ENCODE measurements at regions not wholly inside any gene's neighbourhood (a gene's known extent, or its start where the extent isn't known, plus 50 kb on each side); places are given as distances from the start of the nearest gene placed in this dataset.

- Histone ChIP-seq H3K4me3 (no peak overlapping the region), H3K4me1 (ENCODE audit: control insufficient read depth in 1 of 2, low read depth in 2 of 2) (no peaks in the 10 kb centered on the region), H3K36me3 (no peaks in the 10 kb centered on the region), H3K9me3 (no peaks in the 10 kb centered on the region), H3K27me3 (replicated peaks; ENCODE audit: insufficient read depth) (no peaks in the 10 kb centered on the region), H3K27ac (no peak overlapping the region)
- ATAC-seq (ENCODE audit: insufficient number of reproducible peaks, low FRiP score, low read depth), result no peak
- no peak for DNase-seq (ENCODE audit: low spot score)
- TF ChIP-seq CTCF (IDR thresholded peaks at IDR 0.05), result no peak
These were observed 260.6 kb upstream of the BMP2 start for GRCh38 chr20:6506906-6507305.

- ATAC-seq (ENCODE audit: insufficient number of reproducible peaks, low FRiP score, low read depth) (no peak), DNase-seq (ENCODE audit: low spot score) (no peak)
- H3K9me3 ChIP-seq, result no peaks in the 10 kb centered on the region
- H3K27me3 ChIP-seq (replicated peaks; ENCODE audit: insufficient read depth), result no peaks in the 10 kb centered on the region
- H3K4me3 ChIP-seq, result no peak overlapping the region
- TF ChIP-seq CTCF (IDR thresholded peaks at IDR 0.05), result no peak
- H3K27ac ChIP-seq, result no peak overlapping the region
- no peaks in the 10 kb centered on the region for H3K36me3 ChIP-seq
- no peaks in the 10 kb centered on the region for H3K4me1 ChIP-seq (ENCODE audit: control insufficient read depth in 1 of 2, low read depth in 2 of 2)
These were observed 262.7 kb upstream of the BMP2 start for GRCh38 chr20:6504826-6505225.

- Histone ChIP-seq H3K36me3 (no peaks in the 10 kb centered on the region), H3K4me1 (ENCODE audit: control insufficient read depth in 1 of 2, low read depth in 2 of 2) (no peaks in the 10 kb centered on the region), H3K27me3 (replicated peaks; ENCODE audit: insufficient read depth) (no peaks in the 10 kb centered on the region), H3K9me3 (no peaks in the 10 kb centered on the region), H3K27ac (no peak overlapping the region), H3K4me3 (no peak overlapping the region)
- no peak for TF ChIP-seq CTCF (IDR thresholded peaks at IDR 0.05)
- ATAC-seq (ENCODE audit: insufficient number of reproducible peaks, low FRiP score, low read depth) (no peak), DNase-seq (ENCODE audit: low spot score) (no peak)
These were observed 263.3 kb upstream of the BMP2 start for GRCh38 chr20:6504179-6504578.

- H3K36me3 ChIP-seq, result no peaks in the 10 kb centered on the region
- ATAC-seq (ENCODE audit: insufficient number of reproducible peaks, low FRiP score, low read depth) (no peak), DNase-seq (ENCODE audit: low spot score) (no peak)
These were observed 264.5 kb upstream of the BMP2 start for GRCh38 chr20:6502999-6503398.

GRCh38 chr20:6502219-6502618 is 265.3 kb upstream of the BMP2 start:
- H3K36me3 ChIP-seq, result no peaks in the 10 kb centered on the region
- H3K4me3 ChIP-seq, result no peak overlapping the region
- no peaks in the 10 kb centered on the region for H3K9me3 ChIP-seq
- ATAC-seq (ENCODE audit: insufficient number of reproducible peaks, low FRiP score, low read depth) (no peak), DNase-seq (ENCODE audit: low spot score) (no peak)
- no peaks in the 10 kb centered on the region for H3K4me1 ChIP-seq (ENCODE audit: control insufficient read depth in 1 of 2, low read depth in 2 of 2)
- H3K27me3 ChIP-seq (replicated peaks; ENCODE audit: insufficient read depth), result no peaks in the 10 kb centered on the region
- no peak overlapping the region for H3K27ac ChIP-seq
- no peak for TF ChIP-seq CTCF (IDR thresholded peaks at IDR 0.05)

More at GRCh38 chr20:6502999-6503398, 264.5 kb upstream of the BMP2 start:
- no peaks in the 10 kb centered on the region for H3K27me3 ChIP-seq (replicated peaks; ENCODE audit: insufficient read depth)
- H3K27ac ChIP-seq, result no peak overlapping the region
- no peak for TF ChIP-seq CTCF (IDR thresholded peaks at IDR 0.05)
- H3K9me3 ChIP-seq, result no peaks in the 10 kb centered on the region
- H3K4me3 ChIP-seq, result no peak overlapping the region
- no peaks in the 10 kb centered on the region for H3K4me1 ChIP-seq (ENCODE audit: control insufficient read depth in 1 of 2, low read depth in 2 of 2)
